Cerebellar nuclear complex (tissue), 1 donor: ENCODE measurements at regions not wholly inside any gene's neighbourhood (a gene's known extent, or its start where the extent isn't known, plus 50 kb on each side); places are given as distances from the start of the nearest gene placed in this dataset.
A peak's percentile ranks its signal among the peaks of the same experiment; 100 is the strongest.
"Not testable (repeated sequence)": the region's sequence is repeated elsewhere in the genome, so short reads cannot be mapped to it uniquely, and the experiment has no call there.

Source experiments
- DNase-seq, 2 experiments: peaks; one replicate each; lab custom pipeline; 2025; lab: John Stamatoyannopoulos, UW

DNA sequence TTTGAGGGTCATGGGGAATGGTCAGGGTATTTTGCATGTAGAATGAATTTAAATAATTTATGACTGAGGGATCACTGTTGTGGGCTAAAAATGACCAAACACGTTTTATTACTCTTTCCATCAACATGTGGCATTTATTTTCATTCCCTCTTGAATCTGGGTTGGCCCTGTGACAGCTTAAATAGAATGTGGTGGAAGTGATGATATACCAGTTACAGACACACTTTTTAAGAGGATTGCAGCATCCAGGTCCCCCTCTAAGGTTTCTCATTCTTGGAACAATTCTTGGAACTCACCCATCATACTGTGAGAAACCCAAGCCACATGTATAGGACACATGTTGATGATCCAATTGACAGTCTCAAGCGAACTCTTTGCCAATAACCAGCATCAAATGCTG lies 272.4 kb downstream of the ETV1 start:
- DNase-seq = no peak

GRCh38 chr7:13724191-13724976 lies 265.1 kb downstream of the ETV1 start:
- DNase-seq = no peak

DNA sequence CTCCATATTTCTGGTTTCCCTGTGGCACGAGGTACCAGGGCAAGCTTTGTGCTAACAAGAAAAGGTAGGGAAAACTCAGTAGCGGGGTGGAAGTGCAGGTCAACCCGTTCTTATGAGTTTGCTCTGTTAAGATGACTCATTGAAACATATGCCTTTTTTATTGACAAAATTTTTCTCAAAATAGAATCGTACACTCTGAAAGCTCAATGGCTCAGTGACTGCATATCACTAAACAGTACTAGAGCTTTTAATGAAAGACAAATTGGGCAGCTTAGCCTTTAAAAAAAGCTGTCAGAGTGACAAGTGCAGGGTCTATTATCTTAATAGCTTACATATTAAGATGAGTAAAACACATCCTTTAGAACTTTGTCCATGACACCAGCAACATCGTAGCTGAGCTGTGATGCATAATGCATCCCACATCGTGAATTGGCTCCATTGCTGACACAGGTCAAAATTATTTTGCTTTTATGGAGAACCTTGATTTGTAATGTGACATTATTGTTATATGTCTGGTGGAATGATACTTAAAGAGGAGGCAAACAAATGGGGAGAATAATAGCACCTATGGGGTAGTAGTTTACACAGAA lies 264.4 kb downstream of the ETV1 start:
- DNase-seq = no peak

- DNase-seq = no peak
These were observed 263.9 kb downstream of the ETV1 start for GRCh38 chr7:13725591-13725990.

DNA sequence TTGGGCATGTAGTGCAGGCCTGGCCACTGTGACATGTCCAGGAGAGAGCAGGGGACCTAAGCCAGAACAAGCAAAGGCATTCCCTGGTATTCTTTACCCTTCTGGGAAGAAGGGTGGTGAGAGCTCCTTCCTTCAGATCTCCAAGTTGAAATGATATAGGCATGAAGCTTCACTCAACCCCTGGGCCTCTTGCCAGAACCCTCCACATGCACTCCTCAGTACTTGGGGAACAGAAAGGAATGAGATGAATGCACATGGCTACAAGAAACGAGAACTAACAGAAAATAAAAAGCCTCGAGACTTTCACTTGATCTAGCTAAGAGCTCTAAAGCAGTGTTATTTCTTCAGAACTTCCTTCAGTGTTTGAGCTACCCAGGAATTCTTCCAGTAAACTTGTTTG lies 262.2 kb downstream of the ETV1 start:
- DNase-seq = no peak

GRCh38 chr7:13727751-13728150 lies 261.7 kb downstream of the ETV1 start:
- no peak for DNase-seq

- not testable (repeated sequence) for DNase-seq
These were observed 261.0 kb downstream of the ETV1 start for GRCh38 chr7:13728430-13728829.

DNA sequence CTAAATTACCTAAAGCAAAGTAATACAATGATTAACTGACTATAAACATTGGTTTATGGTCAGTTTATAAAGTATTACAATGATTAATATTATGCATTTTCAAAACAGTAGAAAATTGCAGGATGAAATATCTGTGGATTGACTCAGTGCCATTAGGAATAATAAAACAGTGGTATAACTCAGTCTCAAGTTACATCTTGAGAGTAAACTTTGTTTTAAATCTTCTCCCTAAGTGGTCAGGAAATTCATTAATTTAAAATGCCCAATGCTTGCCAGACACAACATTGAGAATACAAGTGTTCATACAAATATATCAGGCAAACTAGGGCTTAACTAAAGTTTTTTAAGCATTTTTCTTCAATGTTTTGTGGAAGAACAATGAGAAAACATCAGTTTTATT lies 257.8 kb downstream of the ETV1 start:
- DNase-seq = no peak

- no peak for DNase-seq
These were observed 251.9 kb downstream of the ETV1 start for GRCh38 chr7:13737563-13737962.

- DNase-seq = no peak
These were observed 247.3 kb downstream of the ETV1 start for GRCh38 chr7:13742126-13742525.

GRCh38 chr7:13742811-13743210 lies 246.7 kb downstream of the ETV1 start:
- DNase-seq = peak; percentile 42 to 66

DNA sequence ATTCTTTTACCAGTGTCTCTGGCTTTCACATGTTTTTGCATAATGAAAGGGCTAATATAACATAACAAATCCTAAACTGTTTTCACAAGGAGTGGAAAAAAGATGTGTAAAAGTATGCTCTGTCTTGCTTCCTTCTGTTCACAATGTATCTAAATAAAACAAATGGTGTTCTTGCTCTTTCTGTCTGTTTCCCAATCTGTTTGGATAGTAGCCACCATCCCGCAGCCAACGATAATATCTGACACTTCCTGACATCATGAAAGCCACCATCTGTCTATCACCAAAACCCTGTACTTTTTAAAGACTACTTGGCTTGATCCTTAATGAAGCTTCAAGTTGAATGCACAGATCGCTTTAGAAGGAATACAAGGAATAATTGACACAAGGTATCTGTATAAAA lies 246.2 kb downstream of the ETV1 start:
- peak; percentile 72 to 93 for DNase-seq

GRCh38 chr7:13745530-13745929 lies 243.9 kb downstream of the ETV1 start:
- no peak for DNase-seq

- DNase-seq = peak in 1 of 2 experiments; percentile 65
These were observed 240.5 kb downstream of the ETV1 start for GRCh38 chr7:13748998-13749397.

DNA sequence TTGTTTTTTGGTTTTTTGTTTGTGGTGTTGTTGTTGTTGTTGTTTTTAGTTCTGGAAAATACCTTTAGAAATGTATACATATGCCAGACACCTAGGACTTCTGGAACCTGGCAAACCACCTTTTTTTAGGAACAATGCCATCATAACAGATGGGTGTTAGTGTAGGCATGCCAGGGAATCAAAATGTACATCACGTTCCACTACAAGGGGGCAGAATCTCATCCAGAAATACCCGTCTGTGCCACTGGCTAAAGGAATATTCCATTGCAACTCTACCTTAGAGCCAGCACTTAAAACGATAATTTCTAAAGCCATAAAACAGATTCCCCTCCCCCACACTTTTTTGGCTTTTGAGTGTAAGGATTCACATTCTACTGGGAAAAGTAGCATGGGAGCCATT lies 239.8 kb downstream of the ETV1 start:
- peak; percentile 74 to 96 for DNase-seq

DNA sequence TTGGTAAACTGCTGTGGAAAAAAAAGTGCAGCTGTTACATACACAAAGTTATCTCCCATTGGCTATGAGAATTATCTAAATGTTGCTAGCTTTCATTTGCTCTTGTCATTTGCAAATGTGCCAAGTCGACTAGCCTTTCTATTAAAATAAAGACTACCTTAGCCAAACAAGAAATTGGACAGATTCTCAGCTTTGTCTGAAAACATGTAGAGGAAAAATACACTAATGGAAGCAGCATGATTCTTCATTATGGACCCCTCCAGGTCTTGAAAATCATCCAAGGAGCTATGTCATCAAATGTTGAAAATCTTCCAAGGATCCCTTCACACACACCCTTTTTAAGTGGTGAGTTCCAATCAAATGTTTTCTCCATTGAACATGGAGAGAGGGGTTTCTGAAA lies 237.7 kb downstream of the ETV1 start:
- DNase-seq = peak; percentile 38 to 74

DNA sequence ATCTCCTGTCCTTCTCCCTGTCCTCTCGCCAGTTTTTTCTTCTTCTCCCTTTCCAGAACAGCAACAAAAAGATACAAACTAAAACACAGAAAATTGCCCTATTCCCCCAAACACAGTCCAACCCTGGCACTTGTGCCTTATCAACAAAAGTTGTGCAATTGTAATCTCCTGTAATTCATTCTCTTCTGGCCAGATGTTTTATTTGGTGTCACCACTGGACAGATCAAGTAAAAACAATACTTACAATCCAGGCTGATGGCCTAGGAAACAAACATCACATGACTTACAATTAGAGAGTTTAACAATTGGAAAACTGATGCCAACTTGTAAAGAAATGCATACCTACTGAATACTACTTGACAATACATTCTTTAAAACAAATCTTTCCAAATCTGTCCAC lies 231.6 kb downstream of the ETV1 start:
- DNase-seq = no peak

GRCh38 chr7:13765853-13766252 lies 223.6 kb downstream of the ETV1 start:
- not testable (repeated sequence) for DNase-seq

DNA sequence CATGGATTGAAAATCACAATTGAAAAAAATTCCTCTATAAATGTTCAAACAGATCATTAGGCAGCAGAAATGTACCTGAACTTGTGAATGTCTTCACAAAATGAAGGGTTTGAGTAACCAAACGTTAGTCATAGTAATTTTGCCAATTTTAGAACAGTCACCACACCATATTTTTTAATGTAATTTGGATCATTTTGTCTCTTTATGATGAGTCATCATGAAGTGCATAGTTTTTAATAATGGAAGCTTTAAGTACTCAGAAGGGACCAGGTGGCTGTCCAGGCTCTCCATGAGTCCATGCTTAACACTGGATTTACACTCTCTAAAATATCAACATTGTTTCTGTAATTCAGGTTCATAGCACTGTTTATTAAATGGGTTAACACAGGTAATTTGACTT lies 219.2 kb downstream of the ETV1 start:
- DNase-seq = no peak

GRCh38 chr7:13774976-13775375 lies 214.5 kb downstream of the ETV1 start:
- DNase-seq = no peak

DNA sequence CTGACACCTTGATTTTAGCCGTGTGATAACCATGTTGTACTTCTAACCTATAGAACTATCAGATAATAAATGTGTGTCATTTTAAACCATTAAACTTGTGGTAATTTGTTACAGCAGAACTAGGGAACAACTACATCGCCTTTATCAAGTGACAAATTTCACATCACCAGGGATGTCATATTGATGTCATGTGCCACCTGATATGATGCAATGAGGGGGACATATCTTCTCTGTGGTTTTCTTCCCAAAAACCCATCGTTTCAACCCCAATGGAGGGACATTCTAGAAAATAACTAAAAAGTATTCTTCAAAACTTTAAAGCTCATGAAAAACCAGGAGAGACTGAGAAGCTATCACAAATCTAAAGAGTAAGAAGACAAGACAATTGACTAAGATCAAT lies 212.2 kb downstream of the ETV1 start:
- DNase-seq = no peak

DNA sequence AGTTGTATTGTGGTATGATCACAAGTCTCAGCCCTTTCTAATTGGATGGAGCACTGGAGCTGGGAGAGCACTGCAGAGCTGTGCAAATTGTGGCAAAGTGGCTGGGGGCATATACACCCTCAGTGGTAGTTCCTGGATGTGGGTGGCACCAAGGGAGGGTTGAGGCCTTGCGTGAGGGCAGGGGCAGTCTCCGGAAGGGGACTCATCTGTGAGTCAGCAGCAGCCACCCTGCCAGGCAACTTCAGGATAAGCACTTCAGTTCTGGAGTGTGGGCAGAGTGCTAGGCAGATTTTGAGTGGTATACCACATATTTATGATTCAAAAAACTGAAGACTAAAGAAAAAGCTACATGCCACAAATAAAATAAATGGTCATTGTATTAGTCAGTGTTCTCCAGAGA lies 210.5 kb downstream of the ETV1 start:
- no peak for DNase-seq

DNA sequence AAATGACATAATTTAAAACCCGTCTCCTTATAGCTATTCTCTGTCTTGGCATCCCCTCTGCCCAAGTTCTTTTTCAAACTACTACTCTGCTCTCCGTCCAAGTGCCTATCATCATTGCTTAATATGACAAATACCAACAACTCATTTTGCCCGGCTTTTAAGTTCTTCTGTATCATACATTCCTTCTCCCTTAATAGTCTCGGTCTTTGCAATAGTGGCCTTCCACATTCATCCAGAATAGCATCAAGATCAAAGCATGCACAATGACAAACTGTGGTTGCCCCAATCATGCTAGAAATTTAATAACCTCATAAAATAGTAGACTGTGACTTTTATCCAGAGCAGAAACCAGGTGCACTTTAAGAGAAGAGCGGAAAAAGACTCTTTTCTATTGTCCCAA lies 198.9 kb downstream of the ETV1 start:
- DNase-seq = no peak

DNA sequence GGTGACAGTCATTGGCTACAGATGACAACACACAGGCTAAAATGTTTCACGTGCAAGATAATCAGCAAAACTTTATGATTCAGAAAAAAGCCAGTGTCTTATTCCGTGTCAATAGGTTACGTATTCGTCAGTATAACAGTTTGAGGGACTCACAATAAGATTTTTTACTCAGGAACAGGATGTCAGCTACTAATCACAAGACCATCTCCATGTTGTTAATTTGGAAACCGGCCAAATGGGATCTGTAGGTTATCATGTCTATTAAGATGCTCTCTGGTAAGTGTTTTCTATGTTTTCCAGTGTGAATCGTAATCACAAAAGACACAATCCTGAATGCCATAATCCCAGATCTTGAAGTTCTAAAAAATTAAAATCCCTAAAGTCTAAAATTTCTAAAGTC lies 197.3 kb downstream of the ETV1 start:
- DNase-seq = no peak
